ENCODE measurements at regions not wholly inside any gene's neighbourhood (a gene's known extent, or its start where the extent isn't known, plus 50 kb on each side); places are given as distances from the start of the nearest gene placed in this dataset.

DNA sequence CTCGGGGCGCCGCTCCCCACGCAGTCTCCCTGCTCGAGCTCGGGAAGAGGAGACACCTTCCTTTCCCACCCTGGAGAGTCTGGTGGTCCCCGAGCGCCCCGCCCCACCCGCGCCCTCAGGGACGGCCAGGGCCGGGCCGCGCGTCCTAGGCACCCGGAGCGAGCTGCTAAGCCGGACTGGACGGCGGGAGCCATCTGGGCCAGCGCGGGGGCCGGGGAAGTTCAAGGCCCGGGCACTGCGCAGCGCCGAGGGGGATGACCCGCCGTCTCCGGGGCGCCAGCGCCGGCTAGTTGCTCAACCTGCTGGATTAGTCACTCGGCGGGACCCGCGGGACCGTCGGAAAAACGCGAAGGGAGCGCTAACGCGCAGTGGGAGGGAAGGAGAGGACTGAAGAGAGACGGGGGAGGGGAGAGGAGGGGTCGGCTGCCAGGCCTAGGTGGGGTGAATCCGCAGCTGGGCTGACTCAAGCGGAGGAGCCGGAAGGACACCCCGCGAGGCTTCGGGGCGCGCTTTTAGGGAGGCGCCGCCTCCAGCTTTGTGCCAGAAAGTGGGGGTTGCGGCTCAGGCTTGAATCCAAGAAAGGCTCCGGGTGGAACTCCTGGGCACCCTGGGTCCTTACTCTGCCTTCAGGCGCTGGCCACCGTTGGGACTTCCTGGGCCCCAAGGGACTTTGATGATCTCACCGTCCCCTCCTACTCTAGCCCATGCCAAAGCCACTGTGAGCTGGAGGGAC, 75.7 kb upstream of the FOXP4 start:
- no TSS peak for BruUV-seq (replicated peaks)
- DNase-seq (ENCODE audit: low read depth, low spot score) (no peak), ATAC-seq (no peak)
- Histone ChIP-seq H3K4me3 (ENCODE audit: low read depth in 2 of 2, low read length in 2 of 2) (no peak overlapping the region), H3K36me3 (ENCODE audit: control insufficient read depth, insufficient read depth, low read length) (no peaks in the 10 kb centered on the region), H3K27ac (ENCODE audit: low read length) (no peak overlapping the region), H3K9me3 (ENCODE audit: control insufficient read depth, insufficient read depth, low read depth, low read length) (no peaks in the 10 kb centered on the region), H3K27me3 (ENCODE audit: control insufficient read depth, insufficient read depth, low read length) (0 out of 2 replicates have a peak, but pooled peaks cover 4% of the 10 kb centered on the region), H3K4me1 (ENCODE audit: control insufficient read depth, insufficient read depth, low read length) (no peaks in the 10 kb centered on the region)
- intact Hi-C loops (cut with micrococcal nuclease; ENCODE audit: unreplicated experiment) = no loop called here
- TF ChIP-seq, protein P1, sequence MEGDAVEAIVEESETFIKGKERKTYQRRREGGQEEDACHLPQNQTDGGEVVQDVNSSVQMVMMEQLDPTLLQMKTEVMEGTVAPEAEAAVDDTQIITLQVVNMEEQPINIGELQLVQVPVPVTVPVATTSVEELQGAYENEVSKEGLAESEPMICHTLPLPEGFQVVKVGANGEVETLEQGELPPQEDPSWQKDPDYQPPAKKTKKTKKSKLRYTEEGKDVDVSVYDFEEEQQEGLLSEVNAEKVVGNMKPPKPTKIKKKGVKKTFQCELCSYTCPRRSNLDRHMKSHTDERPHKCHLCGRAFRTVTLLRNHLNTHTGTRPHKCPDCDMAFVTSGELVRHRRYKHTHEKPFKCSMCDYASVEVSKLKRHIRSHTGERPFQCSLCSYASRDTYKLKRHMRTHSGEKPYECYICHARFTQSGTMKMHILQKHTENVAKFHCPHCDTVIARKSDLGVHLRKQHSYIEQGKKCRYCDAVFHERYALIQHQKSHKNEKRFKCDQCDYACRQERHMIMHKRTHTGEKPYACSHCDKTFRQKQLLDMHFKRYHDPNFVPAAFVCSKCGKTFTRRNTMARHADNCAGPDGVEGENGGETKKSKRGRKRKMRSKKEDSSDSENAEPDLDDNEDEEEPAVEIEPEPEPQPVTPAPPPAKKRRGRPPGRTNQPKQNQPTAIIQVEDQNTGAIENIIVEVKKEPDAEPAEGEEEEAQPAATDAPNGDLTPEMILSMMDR (IDR thresholded peaks at IDR 0.05) = no peak
- TF ChIP-seq TCF7L2 (IDR thresholded peaks at IDR 0.05; ENCODE audit: low read depth, low read length) (no peak), SIN3A (IDR thresholded peaks at IDR 0.05; ENCODE audit: borderline replicate concordance, insufficient read depth, low read depth, low read length) (no peak), POLR2AphosphoS5 (IDR thresholded peaks at IDR 0.05; ENCODE audit: low read depth, low read length) (no peak), REST (IDR thresholded peaks at IDR 0.05; ENCODE audit: insufficient read depth in 1 of 2, low read depth in 2 of 2, low read length in 1 of 2) (no peak)
- CTCF ChIA-PET = interaction anchor here (0.7 kb wide), 1 partner anchor 17 kb away, joined by 3 read pairs; no protein-coding TSS in a partner anchor
- POLR2A ChIA-PET = no interaction called here
- in situ Hi-C loops (cut with HindIII; ENCODE audit: low pct_unique_long_range_greater_than_20kb, low sequenced_read_pairs) = no loop called here

GRCh38 chr6:41471064-41471895, 74.9 kb upstream of the FOXP4 start:
- DNase-seq (ENCODE audit: low read depth, low spot score) = no peak
- no peaks in the 10 kb centered on the region for H3K4me1 ChIP-seq (ENCODE audit: control insufficient read depth, insufficient read depth, low read length)
- 0 out of 2 replicates have a peak, but pooled peaks cover 3% of the 10 kb centered on the region for H3K27me3 ChIP-seq (ENCODE audit: control insufficient read depth, insufficient read depth, low read length)
- TF ChIP-seq, protein P1 (IDR thresholded peaks at IDR 0.05) = no peak
- TF ChIP-seq POLR2AphosphoS5 (IDR thresholded peaks at IDR 0.05; ENCODE audit: low read depth, low read length) (no peak), TCF7L2 (IDR thresholded peaks at IDR 0.05; ENCODE audit: low read depth, low read length) (no peak), SIN3A (IDR thresholded peaks at IDR 0.05; ENCODE audit: borderline replicate concordance, insufficient read depth, low read depth, low read length) (no peak)
- BruUV-seq (replicated peaks) = no TSS peak
- ATAC-seq = no peak
- ChIA-PET POLR2A (no interaction called here), CTCF (no interaction called here)
- H3K4me3 ChIP-seq (ENCODE audit: low read depth in 2 of 2, low read length in 2 of 2) = no peak overlapping the region
- in situ Hi-C loops (cut with HindIII; ENCODE audit: low pct_unique_long_range_greater_than_20kb, low sequenced_read_pairs) = no loop called here
- no peak overlapping the region for H3K27ac ChIP-seq (ENCODE audit: low read length)
- intact Hi-C loops (cut with micrococcal nuclease; ENCODE audit: unreplicated experiment) = no loop called here
- H3K9me3 ChIP-seq (ENCODE audit: control insufficient read depth, insufficient read depth, low read depth, low read length) = no peaks in the 10 kb centered on the region
- H3K36me3 ChIP-seq (ENCODE audit: control insufficient read depth, insufficient read depth, low read length) = no peaks in the 10 kb centered on the region

Data from Panc1 (cell line).